B cell (primary cell): ENCODE measurements at regions not wholly inside any gene's neighbourhood (a gene's known extent, or its start where the extent isn't known, plus 50 kb on each side); places are given as distances from the start of the nearest gene placed in this dataset.

Experiments used
- CTCF ChIP-seq: fragments of 200-600 bp; IDR thresholded peaks from one replicate; pipeline ENCODE4 v1.8.0; 2022; ENCODE audit warnings: antibody characterized with exemption, mild to moderate bottlenecking
- EZH2 ChIP-seq: IDR thresholded peaks from 2 replicates; pipeline ENCODE4 v1.6.1; 2012; ENCODE audit warnings: borderline replicate concordance, low read depth, mild to moderate bottlenecking, moderate library complexity, low read length; ENCODE audit not compliant: insufficient read depth, poor library complexity, severe bottlenecking

- TF ChIP-seq CTCF (no peak), EZH2 (no peak)
Measured at GRCh38 chr10:8398771-8399170, 344.3 kb downstream of the GATA3 start.
